MM.1S (cell line): ENCODE measurements at regions not wholly inside any gene's neighbourhood (a gene's known extent, or its start where the extent isn't known, plus 50 kb on each side); places are given as distances from the start of the nearest gene placed in this dataset.

Experiments used
- DNase-seq: peaks from one replicate; pipeline ENCODE4 v3.0.0-alpha.2; 2015
- H2AFZ ChIP-seq: fragments of 300-600 bp; sonication (generic); 2 replicates; pipeline ENCODE4 v1.6.0; 2016; ENCODE audit warnings: antibody characterized with exemption, low read length
- H3F3A ChIP-seq: fragments of 300-600 bp; sonication (generic); 2 replicates; pipeline ENCODE4 v1.6.1; 2016; ENCODE audit warnings: mild to moderate bottlenecking, antibody characterized with exemption, low read length, moderate library complexity, mixed read lengths; ENCODE audit not compliant: insufficient read depth
- H3K27ac ChIP-seq: fragments of 300-600 bp; sonication (generic); 2 replicates; pipeline ENCODE4 v1.5.1; 2016; ENCODE audit warnings: mild to moderate bottlenecking, low read length
- H3K27me3 ChIP-seq: fragments of 300-600 bp; sonication (generic); replicated peaks from 2 replicates; pipeline ENCODE4 v1.6.0; 2016; ENCODE audit warnings: low read length; ENCODE audit not compliant: insufficient read depth
- H3K36me3 ChIP-seq: fragments of 300-600 bp; sonication (generic); replicated peaks from 2 replicates; pipeline ENCODE4 v1.6.1; 2016; ENCODE audit warnings: mild to moderate bottlenecking, low read length, mixed read lengths; ENCODE audit not compliant: insufficient read depth
- H3K4me1 ChIP-seq: fragments of 300-600 bp; sonication (generic); 2 replicates; pipeline ENCODE4 v1.6.1; 2016; ENCODE audit warnings: low read length, mixed read lengths
- H3K4me2 ChIP-seq: fragments of 300-600 bp; sonication (generic); 2 replicates; pipeline ENCODE4 v1.6.0; 2016; ENCODE audit warnings: low read depth, low read length
- H3K4me3 ChIP-seq: fragments of 300-600 bp; sonication (generic); 2 replicates; pipeline ENCODE4 v1.5.1; 2016; ENCODE audit warnings: low read length, mixed read lengths
- H3K79me2 ChIP-seq: fragments of 300-600 bp; sonication (generic); 2 replicates; pipeline ENCODE4 v1.6.1; 2016; ENCODE audit warnings: mixed run types, low read length, mixed read lengths
- H3K9ac ChIP-seq: fragments of 300-600 bp; sonication (generic); 2 replicates; pipeline ENCODE4 v1.6.1; 2016; ENCODE audit warnings: low read length, mixed read lengths
- H3K9me2 ChIP-seq: fragments of 300-600 bp; sonication (generic); replicated peaks from 2 replicates; pipeline ENCODE4 v1.6.1; 2016; ENCODE audit warnings: mild to moderate bottlenecking, low read length, mixed read lengths; ENCODE audit not compliant: insufficient read depth
- H3K9me3 ChIP-seq: fragments of 300-600 bp; sonication (generic); replicated peaks from 2 replicates; pipeline ENCODE4 v1.6.1; 2016; ENCODE audit warnings: mild to moderate bottlenecking, low read length, mixed read lengths; ENCODE audit not compliant: insufficient read depth
- H4K20me1 ChIP-seq: fragments of 300-600 bp; sonication (generic); 2 replicates; pipeline ENCODE4 v1.6.1; 2016; ENCODE audit warnings: mild to moderate bottlenecking, low read length, moderate library complexity, mixed read lengths; ENCODE audit not compliant: insufficient read depth
- CTCF ChIP-seq: fragments of 300-600 bp; sonication (generic); IDR thresholded peaks from 2 replicates; pipeline ENCODE4 v1.5.1; 2016; ENCODE audit warnings: antibody characterized with exemption, low read length, mixed read lengths
- EZH2 ChIP-seq: fragments of 300-600 bp; sonication (generic); optimal IDR thresholded peaks from 2 replicates; pipeline ENCODE3; 2017; ENCODE audit warnings: low read depth, mild to moderate bottlenecking, antibody characterized with exemption, low read length, mixed read lengths
- EZH2phosphoT487 ChIP-seq: fragments of 300-600 bp; sonication (generic); IDR thresholded peaks from 2 replicates; pipeline ENCODE4 v1.6.1; 2018; ENCODE audit warnings: antibody characterized with exemption, low read length

GRCh38 chr11:13134886-13135285, 125.8 kb downstream of the RASSF10 start:
- Histone ChIP-seq H4K20me1 (no peaks in the 10 kb centered on the region), H3K79me2 (no peaks in the 10 kb centered on the region), H3K9me3 (no peaks in the 10 kb centered on the region), H3K36me3 (no peaks in the 10 kb centered on the region), H3K9me2 (no peaks in the 10 kb centered on the region), H3F3A (no peaks in the 10 kb centered on the region), H3K4me2 (no peak overlapping the region), H3K4me3 (no peak overlapping the region), H2AFZ (no peak overlapping the region), H3K9ac (no peak overlapping the region), H3K27ac (no peak overlapping the region), H3K27me3 (no peaks in the 10 kb centered on the region), H3K4me1 (no peaks in the 10 kb centered on the region)
- no peak for TF ChIP-seq EZH2phosphoT487
- TF ChIP-seq EZH2, result no peak
- TF ChIP-seq CTCF, result no peak
- DNase-seq, result no peak

GRCh38 chr11:13135385-13136271, 126.5 kb downstream of the RASSF10 start:
- Histone ChIP-seq H3K4me3 (no peak overlapping the region), H3K79me2 (no peaks in the 10 kb centered on the region), H4K20me1 (no peaks in the 10 kb centered on the region), H3F3A (no peaks in the 10 kb centered on the region), H3K4me2 (no peak overlapping the region), H3K36me3 (no peaks in the 10 kb centered on the region), H3K9ac (no peak overlapping the region), H2AFZ (no peak overlapping the region), H3K9me3 (no peaks in the 10 kb centered on the region), H3K27me3 (no peaks in the 10 kb centered on the region), H3K4me1 (no peaks in the 10 kb centered on the region), H3K9me2 (no peaks in the 10 kb centered on the region), H3K27ac (no peak overlapping the region)
- no peak for DNase-seq
- TF ChIP-seq EZH2, result no peak
- no peak for TF ChIP-seq CTCF
- no peak for TF ChIP-seq EZH2phosphoT487

GRCh38 chr11:13136272-13136596, 127.1 kb downstream of the RASSF10 start:
- no peak overlapping the region for H3K9ac ChIP-seq
- DNase-seq, result no peak
- no peaks in the 10 kb centered on the region for H3K9me3 ChIP-seq
- H3K9me2 ChIP-seq, result no peaks in the 10 kb centered on the region
- H4K20me1 ChIP-seq, result no peaks in the 10 kb centered on the region
- no peak overlapping the region for H3K4me3 ChIP-seq
- H2AFZ ChIP-seq, result no peak overlapping the region
- H3K79me2 ChIP-seq, result no peaks in the 10 kb centered on the region
- no peaks in the 10 kb centered on the region for H3K36me3 ChIP-seq
- no peak overlapping the region for H3K4me2 ChIP-seq
- H3K27ac ChIP-seq, result no peak overlapping the region
- no peaks in the 10 kb centered on the region for H3F3A ChIP-seq
- H3K4me1 ChIP-seq, result no peaks in the 10 kb centered on the region
- H3K27me3 ChIP-seq, result no peaks in the 10 kb centered on the region
- TF ChIP-seq EZH2phosphoT487 (no peak), EZH2 (no peak), CTCF (no peak)
